Astrocyte (in vitro differentiated cells and primary cell): ENCODE measurements at regions not wholly inside any gene's neighbourhood (a gene's known extent, or its start where the extent isn't known, plus 50 kb on each side); places are given as distances from the start of the nearest gene placed in this dataset.

Experiments
- DNase-seq: peaks from one replicate; pipeline ENCODE4 v3.0.0-alpha.2; 2010; ENCODE audit warnings: low read depth
- FAIRE-seq: peaks from 2 replicates; lab custom pipeline; 2011; peaks lifted over from hg19 to GRCh38; lab: Jason Lieb, UNC
- H2AFZ ChIP-seq: 2 replicates; pipeline ENCODE4 v1.6.0; 2012; ENCODE audit warnings: low read depth, low read length, inconsistent platforms
- H3K27ac ChIP-seq: 2 replicates; pipeline ENCODE4 v1.5.1; 2011; ENCODE audit warnings: low read depth, low read length, inconsistent platforms
- H3K27me3 ChIP-seq: 2 replicates; pipeline ENCODE4 v1.6.0; 2011; ENCODE audit warnings: low read length, inconsistent platforms; ENCODE audit not compliant: insufficient read depth
- H3K36me3 ChIP-seq: 2 replicates; pipeline ENCODE4 v1.5.1; 2011; ENCODE audit warnings: low read length, inconsistent platforms; ENCODE audit not compliant: insufficient read depth
- H3K4me1 ChIP-seq: 2 replicates; pipeline ENCODE4 v1.5.1; 2011; ENCODE audit warnings: low read length, inconsistent platforms; ENCODE audit not compliant: insufficient read depth
- H3K4me2 ChIP-seq: 2 replicates; pipeline ENCODE4 v1.6.0; 2012; ENCODE audit warnings: low read length, inconsistent platforms
- H3K4me3 ChIP-seq: 2 replicates; pipeline ENCODE4 v1.5.1; 2011; ENCODE audit warnings: low read depth, mild to moderate bottlenecking, low read length, inconsistent platforms; ENCODE audit not compliant: insufficient read depth
- H3K79me2 ChIP-seq: 2 replicates; pipeline ENCODE4 v1.6.0; 2012; ENCODE audit warnings: mild to moderate bottlenecking, low read length, inconsistent platforms; ENCODE audit not compliant: insufficient read depth
- H3K9ac ChIP-seq: 2 replicates; pipeline ENCODE4 v1.6.0; 2012; ENCODE audit warnings: mild to moderate bottlenecking, low read length, inconsistent platforms
- H3K9me3 ChIP-seq: 2 replicates; pipeline ENCODE4 v1.5.1; 2012; ENCODE audit warnings: low read depth, mild to moderate bottlenecking, low read length, inconsistent platforms; ENCODE audit not compliant: insufficient read depth
- H4K20me1 ChIP-seq: 2 replicates; pipeline ENCODE4 v1.6.0; 2012; ENCODE audit warnings: low read length, inconsistent platforms; ENCODE audit not compliant: insufficient read depth
- H3K27ac Mint-ChIP-seq: one replicate; pipeline ENCODE4 v1.8.0; 2021; ENCODE audit warnings: mild to moderate bottlenecking, mixed read lengths; ENCODE audit not compliant: unreplicated experiment
- H3K27me3 Mint-ChIP-seq: one replicate; pipeline ENCODE4 v1.8.0; 2021; ENCODE audit warnings: low read depth, mixed read lengths; ENCODE audit not compliant: unreplicated experiment
- H3K36me3 Mint-ChIP-seq: one replicate; pipeline ENCODE4 v1.8.0; 2021; ENCODE audit warnings: low read depth, mixed read lengths; ENCODE audit not compliant: unreplicated experiment
- H3K4me1 Mint-ChIP-seq: one replicate; pipeline ENCODE4 v1.8.0; 2021; ENCODE audit warnings: low read depth, mixed read lengths; ENCODE audit not compliant: unreplicated experiment
- H3K4me3 Mint-ChIP-seq: one replicate; pipeline ENCODE4 v1.8.0; 2021; ENCODE audit warnings: mild to moderate bottlenecking, moderate library complexity, mixed read lengths; ENCODE audit not compliant: unreplicated experiment
- H3K9me3 Mint-ChIP-seq: one replicate; pipeline ENCODE4 v1.8.0; 2021; ENCODE audit warnings: mild to moderate bottlenecking, mixed read lengths; ENCODE audit not compliant: unreplicated experiment
- CTCF ChIP-seq: IDR thresholded peaks from 2 replicates; pipeline ENCODE4 v1.5.1; 2011; ENCODE audit warnings: low read depth, mild to moderate bottlenecking, inconsistent platforms, low read length, moderate library complexity; ENCODE audit not compliant: insufficient read depth
- EZH2 ChIP-seq: IDR thresholded peaks from 2 replicates; pipeline ENCODE4 v1.6.1; 2012; ENCODE audit warnings: mild to moderate bottlenecking, low read length, inconsistent platforms; ENCODE audit not compliant: insufficient read depth

DNA sequence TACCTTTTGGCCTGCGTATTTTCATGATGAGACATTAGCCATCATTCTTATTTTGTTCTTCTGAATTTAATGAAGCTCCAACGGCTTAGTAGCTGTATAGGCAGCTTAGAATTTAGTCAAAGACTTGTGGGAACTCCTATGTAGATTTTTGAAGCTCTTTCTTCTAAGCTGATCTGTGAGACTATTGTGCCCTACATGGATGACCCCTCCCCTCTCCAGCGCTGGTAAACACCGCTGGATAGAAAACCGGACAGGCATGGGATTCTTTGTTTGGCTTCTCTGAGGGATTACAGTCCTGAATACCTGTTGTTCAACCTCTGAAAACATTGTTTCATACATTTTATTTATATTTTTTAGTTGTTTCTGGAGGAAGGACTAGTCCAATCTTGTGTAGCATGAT is 1353.4 kb downstream of the GRIK2 start:
- Histone ChIP-seq H3K27me3 (no peaks in the 10 kb centered on the region), H3K4me3 (no peak overlapping the region), H3K4me1 (no peaks in the 10 kb centered on the region), H2AFZ (no peak overlapping the region), H3K4me2 (no peak overlapping the region), H3K9ac (no peak overlapping the region), H3K79me2 (no peaks in the 10 kb centered on the region), H3K27ac (no peak overlapping the region), H3K36me3 (no peaks in the 10 kb centered on the region), H4K20me1 (no peaks in the 10 kb centered on the region), H3K9me3 (no peaks in the 10 kb centered on the region)
- TF ChIP-seq EZH2 (no peak), CTCF (no peak)
- FAIRE-seq = no peak
- Mint-ChIP-seq H3K27ac (no peak overlapping the region), H3K9me3 (no peaks in the 10 kb centered on the region), H3K27me3 (no peaks in the 10 kb centered on the region), H3K4me3 (no peak overlapping the region), H3K36me3 (no peaks in the 10 kb centered on the region), H3K4me1 (peaks cover 6% of the 10 kb centered on the region)
- no peak for DNase-seq

GRCh38 chr6:102742754-102743356 is 1349.3 kb downstream of the GRIK2 start:
- no peak overlapping the region for H3K4me3 ChIP-seq
- H3K9me3 Mint-ChIP-seq = no peaks in the 10 kb centered on the region
- H3K27ac ChIP-seq = no peak overlapping the region
- H3K4me3 Mint-ChIP-seq = no peak overlapping the region
- H3K9me3 ChIP-seq = no peaks in the 10 kb centered on the region
- H4K20me1 ChIP-seq = no peaks in the 10 kb centered on the region
- no peak overlapping the region for H2AFZ ChIP-seq
- FAIRE-seq (no peak), DNase-seq (no peak)
- no peaks in the 10 kb centered on the region for H3K36me3 ChIP-seq
- H3K4me1 ChIP-seq = peaks cover under 1% of the 10 kb centered on the region
- H3K36me3 Mint-ChIP-seq = no peaks in the 10 kb centered on the region
- H3K9ac ChIP-seq = no peak overlapping the region
- no peaks in the 10 kb centered on the region for H3K27me3 ChIP-seq
- TF ChIP-seq CTCF (no peak), EZH2 (no peak)
- H3K27me3 Mint-ChIP-seq = no peaks in the 10 kb centered on the region
- H3K4me1 Mint-ChIP-seq = peaks cover 6% of the 10 kb centered on the region
- no peaks in the 10 kb centered on the region for H3K79me2 ChIP-seq
- no peak overlapping the region for H3K4me2 ChIP-seq
- H3K27ac Mint-ChIP-seq = no peak overlapping the region

DNA sequence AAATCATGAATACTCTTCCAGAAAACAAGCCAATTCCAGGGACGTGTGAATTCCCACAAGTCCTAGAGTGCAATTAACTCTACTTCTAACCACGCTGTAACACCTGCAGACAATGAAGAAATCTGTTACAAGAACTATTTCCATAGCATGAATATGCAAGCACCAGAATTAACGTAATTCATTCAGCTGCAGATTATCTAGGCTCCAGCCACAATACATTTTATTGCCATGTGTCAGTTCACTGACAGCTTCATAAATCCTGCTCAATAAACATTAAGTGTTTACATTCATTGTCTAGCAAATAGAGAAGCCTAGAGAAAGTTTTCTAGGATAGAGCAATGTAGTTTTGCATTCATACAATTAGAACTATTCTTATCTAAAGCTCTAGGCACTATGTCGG is 1348.5 kb downstream of the GRIK2 start:
- TF ChIP-seq CTCF = no peak
- TF ChIP-seq EZH2 = no peak
- peaks cover 11% of the 10 kb centered on the region for H3K4me1 Mint-ChIP-seq
- DNase-seq = no peak
- H3K9me3 Mint-ChIP-seq = no peaks in the 10 kb centered on the region
- H3K4me3 Mint-ChIP-seq = no peak overlapping the region
- H3K79me2 ChIP-seq = no peaks in the 10 kb centered on the region
- H3K9ac ChIP-seq = no peak overlapping the region
- H3K4me3 ChIP-seq = no peak overlapping the region
- H3K27me3 Mint-ChIP-seq = no peaks in the 10 kb centered on the region
- no peak overlapping the region for H3K27ac ChIP-seq
- H2AFZ ChIP-seq = no peak overlapping the region
- H3K36me3 Mint-ChIP-seq = no peaks in the 10 kb centered on the region
- H3K36me3 ChIP-seq = no peaks in the 10 kb centered on the region
- no peak for FAIRE-seq
- no peaks in the 10 kb centered on the region for H3K27me3 ChIP-seq
- H3K27ac Mint-ChIP-seq = no peak overlapping the region
- peaks cover 8% of the 10 kb centered on the region for H3K4me1 ChIP-seq
- no peaks in the 10 kb centered on the region for H4K20me1 ChIP-seq
- no peak overlapping the region for H3K4me2 ChIP-seq
- H3K9me3 ChIP-seq = no peaks in the 10 kb centered on the region
